ENCODE measurements at regions not wholly inside any gene's neighbourhood (a gene's known extent, or its start where the extent isn't known, plus 50 kb on each side); places are given as distances from the start of the nearest gene placed in this dataset.

DNA sequence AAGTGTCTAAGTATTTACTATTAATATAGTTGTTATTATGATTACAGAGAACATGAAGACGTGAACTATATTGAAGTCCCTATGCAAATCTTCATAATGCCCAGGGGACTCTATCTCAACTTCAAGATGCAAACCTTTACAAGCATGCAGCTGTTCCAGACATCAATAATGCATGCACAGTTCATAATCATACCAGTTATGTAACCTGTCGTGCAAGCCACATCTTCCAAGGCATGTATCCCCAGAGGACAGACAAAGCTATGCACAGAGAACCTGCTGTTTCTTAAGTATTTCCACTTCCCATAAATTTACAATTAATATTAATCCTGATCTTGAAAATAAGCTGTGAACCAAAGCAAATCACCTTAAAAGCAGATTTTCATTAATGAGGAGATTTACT is 534.1 kb downstream of the TUSC7 start:
- TF ChIP-seq, protein P1, sequence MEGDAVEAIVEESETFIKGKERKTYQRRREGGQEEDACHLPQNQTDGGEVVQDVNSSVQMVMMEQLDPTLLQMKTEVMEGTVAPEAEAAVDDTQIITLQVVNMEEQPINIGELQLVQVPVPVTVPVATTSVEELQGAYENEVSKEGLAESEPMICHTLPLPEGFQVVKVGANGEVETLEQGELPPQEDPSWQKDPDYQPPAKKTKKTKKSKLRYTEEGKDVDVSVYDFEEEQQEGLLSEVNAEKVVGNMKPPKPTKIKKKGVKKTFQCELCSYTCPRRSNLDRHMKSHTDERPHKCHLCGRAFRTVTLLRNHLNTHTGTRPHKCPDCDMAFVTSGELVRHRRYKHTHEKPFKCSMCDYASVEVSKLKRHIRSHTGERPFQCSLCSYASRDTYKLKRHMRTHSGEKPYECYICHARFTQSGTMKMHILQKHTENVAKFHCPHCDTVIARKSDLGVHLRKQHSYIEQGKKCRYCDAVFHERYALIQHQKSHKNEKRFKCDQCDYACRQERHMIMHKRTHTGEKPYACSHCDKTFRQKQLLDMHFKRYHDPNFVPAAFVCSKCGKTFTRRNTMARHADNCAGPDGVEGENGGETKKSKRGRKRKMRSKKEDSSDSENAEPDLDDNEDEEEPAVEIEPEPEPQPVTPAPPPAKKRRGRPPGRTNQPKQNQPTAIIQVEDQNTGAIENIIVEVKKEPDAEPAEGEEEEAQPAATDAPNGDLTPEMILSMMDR (IDR thresholded peaks at IDR 0.05; ENCODE audit: low read depth, low read length), result no peak
- ChIA-PET CTCF (no interaction called here), POLR2A (no interaction called here)
- Histone ChIP-seq H3K27ac (ENCODE audit: low read depth, low read length) (no peak overlapping the region), H3K4me3 (ENCODE audit: low read depth, low read length) (no peak overlapping the region), H3K27me3 (ENCODE audit: control insufficient read depth, insufficient read depth, low read length) (no peaks in the 10 kb centered on the region), H3K9me3 (ENCODE audit: control insufficient read depth, insufficient read depth, low read length) (no peaks in the 10 kb centered on the region)
- no peak for DNase-seq (ENCODE audit: low read depth, low spot score)

DNA sequence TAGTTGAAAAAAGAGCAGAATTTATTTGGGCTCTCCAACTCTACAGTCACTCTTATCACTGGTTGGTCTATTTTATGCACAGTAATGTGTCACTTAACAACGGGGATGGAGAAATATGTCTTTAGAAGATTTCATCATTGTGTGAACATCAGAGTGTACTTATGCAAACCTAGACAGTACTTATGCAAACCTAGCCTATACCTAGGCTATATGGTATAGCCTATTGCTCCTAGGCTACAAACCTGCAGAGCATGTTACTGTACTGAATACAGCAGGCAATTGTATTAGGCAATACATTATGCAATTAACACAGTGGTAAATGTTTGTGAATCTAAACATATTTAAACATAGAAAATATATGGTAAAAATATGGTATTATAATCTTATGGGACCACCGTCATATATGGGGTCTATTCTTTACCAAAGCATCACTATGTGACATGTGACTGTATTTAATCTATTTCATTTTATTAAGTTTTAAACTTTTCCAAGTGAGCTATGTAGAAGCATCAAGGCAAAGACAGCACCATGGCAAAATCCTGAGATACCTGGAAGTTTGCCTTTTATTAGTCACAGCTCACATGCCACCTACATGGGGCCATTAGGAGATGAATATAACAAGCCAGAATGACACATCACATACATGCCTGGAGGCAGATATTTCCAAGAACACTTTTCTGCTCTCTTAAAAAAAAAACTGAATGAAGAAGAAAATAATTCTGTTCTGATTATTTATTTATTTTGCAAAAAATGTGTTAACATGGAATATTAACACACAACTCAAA is 537.4 kb downstream of the TUSC7 start:
- CTCF ChIA-PET, result interaction anchor here (0.9 kb wide), 1 partner anchor 25 kb away, joined by 3 read pairs; no protein-coding TSS in a partner anchor
- POLR2A ChIA-PET, result interaction anchor here (0.5 kb wide), 1 partner anchor 121 kb away, joined by 4 read pairs; no protein-coding TSS in a partner anchor
- TF ChIP-seq, protein P1 (IDR thresholded peaks at IDR 0.05; ENCODE audit: low read depth, low read length), result no peak
- no peak overlapping the region for H3K4me3 ChIP-seq (ENCODE audit: low read depth, low read length)
- no peak for DNase-seq (ENCODE audit: low read depth, low spot score)
- H3K9me3 ChIP-seq (ENCODE audit: control insufficient read depth, insufficient read depth, low read length), result no peaks in the 10 kb centered on the region
- no peak overlapping the region for H3K27ac ChIP-seq (ENCODE audit: low read depth, low read length)
- no peaks in the 10 kb centered on the region for H3K27me3 ChIP-seq (ENCODE audit: control insufficient read depth, insufficient read depth, low read length)

DNA sequence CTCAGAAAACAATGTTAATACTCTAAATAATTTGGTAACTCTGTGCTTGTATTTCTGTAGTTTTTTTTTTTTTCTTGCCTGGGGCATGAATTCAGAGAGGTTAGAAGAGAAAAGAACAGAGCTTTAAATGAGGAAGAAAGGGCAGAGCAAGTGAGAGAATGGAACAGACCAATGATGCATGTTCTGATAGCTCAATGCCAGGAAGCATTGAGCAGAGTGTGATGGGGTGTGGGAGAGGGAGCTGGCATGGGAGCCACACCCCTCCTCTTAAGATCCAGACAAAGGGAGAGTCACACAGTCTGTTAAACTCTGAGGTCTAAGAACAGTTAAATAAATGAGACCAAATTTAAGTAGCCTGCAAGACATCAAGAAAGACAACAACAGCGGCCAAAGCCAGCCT is 538.6 kb downstream of the TUSC7 start:
- CTCF ChIA-PET, result interaction anchor here (0.6 to 1.0 kb wide), 4 partner anchors 19 to 469 kb away, joined by 3 to 4 read pairs (median 3); no protein-coding TSS in a partner anchor
- H3K27me3 ChIP-seq (ENCODE audit: control insufficient read depth, insufficient read depth, low read length), result no peaks in the 10 kb centered on the region
- no peak for DNase-seq (ENCODE audit: low read depth, low spot score)
- H3K9me3 ChIP-seq (ENCODE audit: control insufficient read depth, insufficient read depth, low read length), result no peaks in the 10 kb centered on the region
- TF ChIP-seq, protein P1 (IDR thresholded peaks at IDR 0.05; ENCODE audit: low read depth, low read length), result no peak
- H3K4me3 ChIP-seq (ENCODE audit: low read depth, low read length), result no peak overlapping the region
- no peak overlapping the region for H3K27ac ChIP-seq (ENCODE audit: low read depth, low read length)
- POLR2A ChIA-PET, result no interaction called here

DNA sequence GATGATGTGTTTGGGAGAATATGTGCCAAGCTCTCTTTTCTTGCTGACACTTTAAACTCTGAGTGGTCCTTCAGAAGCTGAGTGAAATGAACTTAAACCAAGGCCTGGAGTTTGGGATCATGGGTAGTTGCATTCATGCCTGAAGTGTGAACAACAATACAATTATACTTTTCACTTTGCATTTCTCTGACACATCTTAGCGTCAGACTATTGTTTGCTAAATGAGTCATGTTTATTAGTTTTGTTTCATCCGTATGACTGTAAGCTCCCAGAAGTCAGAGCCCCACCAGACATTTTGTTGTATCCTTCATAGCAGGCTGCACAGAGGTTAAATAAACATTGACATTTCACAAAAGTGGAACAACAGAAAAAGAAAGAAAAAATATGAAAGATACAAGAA is 542.6 kb downstream of the TUSC7 start:
- no peak overlapping the region for H3K4me3 ChIP-seq (ENCODE audit: low read depth, low read length)
- no peak overlapping the region for H3K27ac ChIP-seq (ENCODE audit: low read depth, low read length)
- TF ChIP-seq, protein P1 (IDR thresholded peaks at IDR 0.05; ENCODE audit: low read depth, low read length), result no peak
- H3K27me3 ChIP-seq (ENCODE audit: control insufficient read depth, insufficient read depth, low read length), result no peaks in the 10 kb centered on the region
- ChIA-PET CTCF (no interaction called here), POLR2A (no interaction called here)
- no peaks in the 10 kb centered on the region for H3K9me3 ChIP-seq (ENCODE audit: control insufficient read depth, insufficient read depth, low read length)
- no peak for DNase-seq (ENCODE audit: low read depth, low spot score)

DNA sequence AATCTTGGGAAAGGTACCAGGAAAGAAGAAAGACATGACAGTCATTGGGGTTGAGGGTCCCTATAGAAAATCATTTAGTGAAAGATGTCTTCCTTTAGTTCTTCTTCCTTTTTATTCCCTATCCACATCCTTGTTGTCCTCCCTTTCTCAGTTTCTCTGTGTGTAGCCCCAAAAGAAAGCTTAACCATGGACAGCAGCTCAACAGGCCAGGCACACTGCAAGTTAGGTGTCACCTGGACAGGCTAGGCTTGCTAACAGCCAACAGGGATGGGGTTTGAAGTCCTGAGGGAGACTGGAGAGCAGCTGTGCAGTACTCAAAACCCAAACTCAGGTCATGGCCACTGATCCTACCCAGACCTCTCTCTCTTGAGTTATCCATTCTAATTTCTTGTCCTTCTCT is 543.1 kb downstream of the TUSC7 start:
- TF ChIP-seq, protein P1 (IDR thresholded peaks at IDR 0.05; ENCODE audit: low read depth, low read length), result no peak
- Histone ChIP-seq H3K4me3 (ENCODE audit: low read depth, low read length) (no peak overlapping the region), H3K27ac (ENCODE audit: low read depth, low read length) (no peak overlapping the region), H3K27me3 (ENCODE audit: control insufficient read depth, insufficient read depth, low read length) (no peaks in the 10 kb centered on the region), H3K9me3 (ENCODE audit: control insufficient read depth, insufficient read depth, low read length) (no peaks in the 10 kb centered on the region)
- CTCF ChIA-PET, result no interaction called here
- DNase-seq (ENCODE audit: low read depth, low spot score), result no peak
- POLR2A ChIA-PET, result no interaction called here
